Neural cell (in vitro differentiated cells): ENCODE measurements at regions not wholly inside any gene's neighbourhood (a gene's known extent, or its start where the extent isn't known, plus 50 kb on each side); places are given as distances from the start of the nearest gene placed in this dataset.

Experiments used
- H2AFZ ChIP-seq: fragments of 200-600, 300-800 bp; sonication (generic), shearing (Covaris generic); 2 replicates; pipeline ENCODE4 v1.6.0; 2014; ENCODE audit warnings: low read depth, mild to moderate bottlenecking, antibody characterized with exemption, low read length, moderate library complexity
- H3F3A ChIP-seq: fragments of 200-600 bp; shearing (Covaris generic); 2 replicates; pipeline ENCODE4 v1.6.1; 2016; ENCODE audit warnings: mild to moderate bottlenecking, moderate library complexity, mixed read lengths, antibody characterized with exemption, low read length; ENCODE audit not compliant: insufficient read depth, poor library complexity, severe bottlenecking
- H3K27ac ChIP-seq: fragments of 200-600, 300-800 bp; sonication (generic), shearing (Covaris generic); 2 replicates; pipeline ENCODE4 v1.5.1; 2014; ENCODE audit warnings: mild to moderate bottlenecking, low read length, moderate library complexity
- H3K27me3 ChIP-seq: fragments of 300-800, 200-600 bp; sonication (generic), shearing (Covaris generic); 2 replicates; pipeline ENCODE4 v1.6.0; 2014; ENCODE audit warnings: mild to moderate bottlenecking, low read depth, low read length, moderate library complexity; ENCODE audit not compliant: insufficient read depth
- H3K36me3 ChIP-seq: fragments of 300-800, 200-600 bp; sonication (generic), shearing (Covaris generic); 2 replicates; pipeline ENCODE4 v1.5.1; 2014; ENCODE audit warnings: mild to moderate bottlenecking, antibody characterized with exemption, low read length, moderate library complexity; ENCODE audit not compliant: insufficient read depth
- H3K4me2 ChIP-seq: fragments of 300-800, 200-600 bp; sonication (generic), shearing (Covaris generic); 2 replicates; pipeline ENCODE4 v1.6.0; 2014; ENCODE audit warnings: mild to moderate bottlenecking, low read length
- H3K4me3 ChIP-seq: fragments of 300-800, 200-600 bp; sonication (generic), shearing (Covaris generic); 2 replicates; pipeline ENCODE4 v1.5.1; 2014; ENCODE audit warnings: mild to moderate bottlenecking, low read length, moderate library complexity
- H3K79me2 ChIP-seq: fragments of 200-600 bp; shearing (Covaris generic); replicated peaks from 2 replicates; pipeline ENCODE4 v1.6.0; 2014; ENCODE audit warnings: mild to moderate bottlenecking, low read length, moderate library complexity; ENCODE audit not compliant: insufficient read depth
- H3K9ac ChIP-seq: fragments of 300-800, 200-600 bp; sonication (generic), shearing (Covaris generic); 2 replicates; pipeline ENCODE4 v1.6.1; 2016; ENCODE audit warnings: mild to moderate bottlenecking, low read length, mixed read lengths
- H3K9me2 ChIP-seq: fragments of 200-600 bp; shearing (Covaris generic); 2 replicates; pipeline ENCODE4 v1.6.1; 2016; ENCODE audit warnings: mild to moderate bottlenecking, low read length, mixed read lengths; ENCODE audit not compliant: insufficient read depth
- H3K9me3 ChIP-seq: fragments of 200-600, 300-800 bp; sonication (generic), shearing (Covaris generic); 2 replicates; pipeline ENCODE4 v1.6.1; 2016; ENCODE audit warnings: mild to moderate bottlenecking, mixed run types, low read length, moderate library complexity, mixed read lengths
- H4K20me1 ChIP-seq: fragments of 200-600 bp; shearing (Covaris generic); 2 replicates; pipeline ENCODE4 v1.6.1; 2016; ENCODE audit warnings: mild to moderate bottlenecking, mixed run types; ENCODE audit not compliant: insufficient read depth
- CTCF ChIP-seq: fragments of 450-650 bp; IDR thresholded peaks from 2 replicates; pipeline ENCODE4 v1.5.1; 2014; ENCODE audit warnings: antibody characterized with exemption, mild to moderate bottlenecking, moderate library complexity; ENCODE audit not compliant: poor library complexity, severe bottlenecking
- EP300 ChIP-seq: fragments of 450-650 bp; conservative IDR thresholded peaks from 2 replicates; pipeline ENCODE4 v1.6.1; 2014; ENCODE audit warnings: antibody characterized with exemption, mild to moderate bottlenecking, moderate library complexity; ENCODE audit not compliant: poor library complexity, severe bottlenecking
- EZH2 ChIP-seq: fragments of 200-600, 300-800 bp; shearing (Covaris generic), sonication (generic); IDR thresholded peaks from 2 replicates; pipeline ENCODE4 v1.6.1; 2014; ENCODE audit warnings: antibody characterized with exemption, low read length, borderline replicate concordance, mild to moderate bottlenecking; ENCODE audit not compliant: insufficient read depth, poor library complexity, severe bottlenecking
- MXI1 ChIP-seq: fragments of 450-650 bp; conservative IDR thresholded peaks from 2 replicates; pipeline ENCODE4 v1.6.1; 2014; ENCODE audit warnings: antibody characterized with exemption, mild to moderate bottlenecking; ENCODE audit not compliant: poor library complexity, severe bottlenecking
- POLR2AphosphoS5 ChIP-seq: IDR thresholded peaks from 2 replicates; pipeline ENCODE4 v1.6.1; 2012
- RAD21 ChIP-seq: fragments of 450-650 bp; conservative IDR thresholded peaks from 2 replicates; pipeline ENCODE4 v1.6.1; 2014; ENCODE audit warnings: antibody characterized with exemption, mild to moderate bottlenecking, moderate library complexity
- REST ChIP-seq: IDR thresholded peaks from 2 replicates; pipeline ENCODE4 v1.6.1; 2012; ENCODE audit warnings: borderline replicate concordance
- SMC3 ChIP-seq: fragments of 450-650 bp; conservative IDR thresholded peaks from 2 replicates; pipeline ENCODE4 v1.6.1; 2014; ENCODE audit warnings: antibody characterized with exemption, mild to moderate bottlenecking, moderate library complexity; ENCODE audit not compliant: poor library complexity
- TAF1 ChIP-seq: IDR thresholded peaks from 2 replicates; pipeline ENCODE4 v1.6.1; 2012; ENCODE audit warnings: low read depth

- Histone ChIP-seq H3F3A (no peaks in the 10 kb centered on the region), H3K9ac (no peak overlapping the region), H4K20me1 (no peaks in the 10 kb centered on the region), H3K4me2 (no peak overlapping the region), H3K9me2 (no peaks in the 10 kb centered on the region), H2AFZ (no peak overlapping the region), H3K27me3 (no peaks in the 10 kb centered on the region), H3K36me3 (no peaks in the 10 kb centered on the region), H3K4me3 (no peak overlapping the region), H3K9me3 (no peaks in the 10 kb centered on the region), H3K79me2 (no peaks in the 10 kb centered on the region), H3K27ac (no peak overlapping the region)
- TF ChIP-seq MXI1, result no peak
- TF ChIP-seq POLR2AphosphoS5, result no peak
- no peak for TF ChIP-seq CTCF
- TF ChIP-seq RAD21, result no peak
- no peak for TF ChIP-seq REST
- no peak for TF ChIP-seq TAF1
- TF ChIP-seq EZH2, result no peak
- no peak for TF ChIP-seq EP300
- no peak for TF ChIP-seq SMC3
These were observed 141.2 kb upstream of the NTM start for GRCh38 chr11:131229221-131229620.

DNA sequence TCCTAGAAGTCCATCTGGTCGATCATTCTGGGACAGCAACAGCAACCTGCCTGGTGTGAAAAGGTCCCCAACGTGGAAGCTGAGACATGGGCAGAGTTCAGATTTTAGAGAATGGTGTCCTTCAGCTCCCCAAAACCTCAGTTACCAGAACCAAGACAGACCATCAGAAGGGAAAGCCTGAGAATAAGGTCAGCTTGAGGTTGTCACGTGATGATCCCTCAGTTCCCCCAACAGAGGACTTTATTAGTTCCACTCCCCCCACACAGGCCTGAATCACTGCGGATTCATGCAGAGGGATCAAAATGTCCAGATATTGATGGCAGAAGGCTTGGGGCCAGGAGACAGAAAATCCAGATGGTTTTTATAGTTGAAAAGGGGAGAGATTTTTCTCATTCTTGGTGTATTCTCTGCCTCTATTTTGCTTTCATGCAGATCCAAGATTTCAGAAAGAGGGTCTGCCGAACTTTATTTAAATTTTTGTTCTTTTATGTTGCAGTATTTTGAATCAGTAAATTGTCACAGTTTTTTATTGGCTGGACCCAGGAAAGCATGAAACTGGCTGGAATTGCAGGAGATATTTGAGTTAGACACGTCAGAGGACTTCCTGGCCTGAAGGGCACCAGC lies 139.0 kb upstream of the NTM start:
- no peaks in the 10 kb centered on the region for H4K20me1 ChIP-seq
- H3K4me3 ChIP-seq, result no peak overlapping the region
- H3K9ac ChIP-seq, result no peak overlapping the region
- no peaks in the 10 kb centered on the region for H3K9me2 ChIP-seq
- no peaks in the 10 kb centered on the region for H3K79me2 ChIP-seq
- no peak for TF ChIP-seq EP300
- no peak for TF ChIP-seq POLR2AphosphoS5
- no peak for TF ChIP-seq TAF1
- no peak for TF ChIP-seq MXI1
- no peak for TF ChIP-seq CTCF
- TF ChIP-seq RAD21, result no peak
- no peak for TF ChIP-seq REST
- no peak for TF ChIP-seq EZH2
- no peak for TF ChIP-seq SMC3
- H3K27me3 ChIP-seq, result no peaks in the 10 kb centered on the region
- H3K4me2 ChIP-seq, result no peak overlapping the region
- no peaks in the 10 kb centered on the region for H3K36me3 ChIP-seq
- H3F3A ChIP-seq, result no peaks in the 10 kb centered on the region
- H2AFZ ChIP-seq, result no peak overlapping the region
- no peaks in the 10 kb centered on the region for H3K9me3 ChIP-seq
- no peak overlapping the region for H3K27ac ChIP-seq
